ENCODE measurements at regions not wholly inside any gene's neighbourhood (a gene's known extent, or its start where the extent isn't known, plus 50 kb on each side); places are given as distances from the start of the nearest gene placed in this dataset.

DNA sequence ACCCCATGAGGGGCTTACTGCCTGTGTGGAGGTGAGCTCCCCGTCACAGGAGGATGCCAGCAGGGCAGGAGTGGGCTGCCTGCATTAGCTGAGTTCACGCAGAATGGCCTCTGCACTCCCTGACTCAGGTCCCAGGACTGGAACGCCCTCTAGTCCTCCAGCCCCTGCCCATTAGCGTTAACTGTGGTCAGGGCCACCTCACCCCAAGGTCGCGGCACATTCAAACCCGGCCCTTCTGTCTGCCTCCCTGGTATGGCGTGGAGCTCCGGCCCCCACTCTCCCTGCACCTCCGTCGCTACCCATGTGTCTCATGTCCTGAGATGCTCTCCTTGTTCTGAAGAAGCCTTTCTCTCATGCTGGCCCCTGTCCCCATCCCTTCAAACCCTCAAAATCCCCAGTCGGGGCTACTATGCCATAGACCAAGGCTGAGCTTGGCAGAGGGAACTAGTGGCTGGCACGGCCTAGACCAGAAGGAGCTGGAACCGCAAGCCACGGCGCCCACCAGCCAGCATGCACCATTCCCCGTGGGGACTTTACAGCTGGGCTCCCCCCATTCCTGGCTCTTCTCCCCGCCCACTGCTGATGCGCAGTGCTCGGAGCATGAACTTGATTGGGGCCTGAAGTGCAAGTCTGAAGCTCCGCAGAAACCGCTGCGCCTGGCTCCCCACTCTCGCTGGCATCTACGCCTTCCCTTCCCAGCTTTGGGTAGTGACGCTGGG, 79.5 kb upstream of the RTL6 start:
- H3K27ac ChIP-seq = no peak overlapping the region
- TF ChIP-seq CTCF (conservative IDR thresholded peaks at IDR 0.05) (no peak), ZFX (IDR thresholded peaks at IDR 0.05) (no peak)

DNA sequence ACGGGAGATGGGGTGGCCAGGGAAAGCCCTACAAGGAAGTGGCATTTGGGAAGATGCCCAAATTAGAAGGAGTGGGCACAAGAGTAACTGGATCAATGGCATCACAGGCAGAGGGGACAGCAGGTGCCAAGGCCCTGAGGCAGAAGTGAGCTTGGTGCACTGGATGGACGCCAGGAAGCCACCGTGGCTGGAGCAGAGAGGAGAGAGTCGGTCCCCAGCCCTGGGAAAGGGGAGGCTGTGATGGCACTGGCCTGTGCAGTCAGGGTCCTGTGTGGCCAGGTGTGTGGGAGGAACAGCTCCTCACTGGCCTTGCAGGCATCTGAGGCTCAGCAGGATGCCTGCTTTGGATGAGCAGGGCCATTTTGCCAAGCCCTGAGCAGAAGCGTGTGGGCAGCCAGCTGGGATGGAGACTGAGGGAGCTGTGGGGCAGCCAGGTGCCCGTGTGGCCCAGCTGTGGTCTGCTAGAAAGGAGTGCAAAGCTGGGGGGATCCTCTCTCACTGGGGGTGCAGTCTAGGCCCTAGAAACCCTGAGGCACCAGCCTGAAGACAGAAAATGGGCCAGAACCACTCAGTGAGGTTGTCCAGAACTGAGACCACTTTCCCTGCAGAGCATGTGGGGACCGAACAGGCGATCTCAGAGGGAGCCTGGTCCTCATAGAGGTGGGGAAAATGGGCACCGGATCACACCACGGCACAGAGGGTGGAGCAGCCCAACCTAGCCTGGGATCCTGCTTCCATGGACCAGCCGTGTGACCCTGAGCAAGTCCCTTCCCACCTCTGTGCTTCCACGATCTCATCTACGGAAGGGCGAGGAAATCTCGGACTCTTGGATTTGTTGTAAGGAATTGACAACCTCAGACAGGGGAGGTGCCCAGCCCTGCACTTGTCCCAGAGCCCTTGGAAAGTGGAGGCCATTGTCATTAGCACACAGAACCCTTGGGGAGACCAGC, 78.6 kb upstream of the RTL6 start:
- H3K27ac ChIP-seq = no peak overlapping the region
- TF ChIP-seq CTCF (conservative IDR thresholded peaks at IDR 0.05) = no peak
- no peak for TF ChIP-seq ZFX (IDR thresholded peaks at IDR 0.05)

DNA sequence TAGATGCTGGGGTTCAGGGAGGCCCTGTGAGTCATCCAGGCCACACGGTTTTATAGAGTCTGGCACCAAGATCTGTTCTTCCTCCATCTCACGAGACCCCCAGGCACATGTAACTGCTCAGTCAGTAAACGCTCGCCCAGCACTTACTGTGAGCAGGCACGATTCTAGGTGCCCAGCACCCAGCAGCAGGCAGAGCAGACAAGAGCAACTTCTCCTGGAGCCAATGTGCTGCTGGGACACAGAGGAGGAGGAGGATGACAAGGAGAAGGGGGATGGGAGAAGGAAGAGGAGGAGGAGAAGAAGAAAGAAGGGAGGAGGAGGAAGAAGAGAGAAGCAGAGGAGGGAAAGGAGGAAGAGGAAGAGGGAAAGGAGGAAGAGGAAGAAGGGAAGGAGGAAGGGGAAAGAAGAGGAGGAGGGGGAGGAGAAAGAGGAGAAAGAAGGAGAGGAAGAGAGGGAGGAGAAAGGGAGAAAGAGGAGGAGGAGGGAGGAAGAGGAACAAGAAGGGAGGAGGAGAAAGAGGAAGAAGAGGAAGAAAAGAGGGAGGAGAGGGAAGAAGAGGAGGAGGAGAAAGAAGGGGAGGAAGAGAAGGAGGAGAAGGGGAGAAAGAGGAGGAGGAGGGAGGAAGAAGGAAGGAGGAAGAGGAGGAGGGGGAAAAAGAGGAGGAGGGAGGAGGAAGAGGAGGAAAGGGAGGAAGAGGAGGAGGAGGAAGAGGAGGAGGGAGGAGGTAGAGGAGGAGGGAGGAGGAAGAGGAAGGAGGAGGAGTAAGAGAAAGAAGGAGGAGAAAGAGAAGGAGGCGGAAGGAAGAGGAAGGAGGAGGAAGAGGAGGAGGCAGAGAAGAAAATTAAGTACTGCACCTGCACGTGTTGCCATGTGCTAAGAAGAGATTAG, 77.6 kb upstream of the RTL6 start:
- H3K27ac ChIP-seq = no peak overlapping the region
- TF ChIP-seq ZFX (IDR thresholded peaks at IDR 0.05) (no peak), CTCF (conservative IDR thresholded peaks at IDR 0.05) (no peak)

DNA sequence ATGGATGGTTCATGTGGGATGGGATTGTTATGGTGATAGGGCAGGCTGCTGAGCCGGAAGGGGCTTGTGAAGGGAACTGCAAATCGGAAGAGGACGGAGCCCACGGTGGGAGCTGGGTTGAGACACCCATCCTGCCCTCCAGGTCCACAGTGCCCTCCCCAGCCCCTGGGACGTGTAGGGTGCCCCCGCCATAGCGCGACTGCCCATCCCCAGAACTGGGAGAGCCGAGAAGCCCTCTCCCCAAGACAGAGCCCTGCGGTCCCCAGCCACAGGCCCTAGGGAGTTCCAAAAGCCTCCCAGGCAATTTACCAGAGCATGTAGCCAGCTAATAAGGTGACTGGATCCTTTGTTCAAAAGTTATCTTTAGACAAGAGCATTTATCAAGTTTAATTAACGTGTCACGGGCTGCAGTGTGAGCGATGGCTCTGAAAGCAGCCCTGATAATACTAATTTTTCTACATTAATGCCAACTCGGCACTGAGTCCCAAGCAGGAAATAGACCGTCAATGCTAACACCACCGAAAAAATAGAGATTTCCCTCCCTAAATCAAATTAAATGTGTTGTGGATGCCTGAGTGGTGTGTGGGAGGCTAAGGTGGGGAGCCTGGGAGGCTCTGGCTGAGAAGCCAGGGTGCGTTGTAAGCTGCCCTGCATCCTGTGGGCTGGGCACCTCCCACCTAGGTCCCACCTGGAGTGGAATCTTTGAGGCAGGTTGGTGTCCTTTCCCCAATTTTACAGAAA, 76.8 kb upstream of the RTL6 start:
- TF ChIP-seq CTCF (conservative IDR thresholded peaks at IDR 0.05) (no peak), ZFX (IDR thresholded peaks at IDR 0.05) (no peak)
- no peak overlapping the region for H3K27ac ChIP-seq

DNA sequence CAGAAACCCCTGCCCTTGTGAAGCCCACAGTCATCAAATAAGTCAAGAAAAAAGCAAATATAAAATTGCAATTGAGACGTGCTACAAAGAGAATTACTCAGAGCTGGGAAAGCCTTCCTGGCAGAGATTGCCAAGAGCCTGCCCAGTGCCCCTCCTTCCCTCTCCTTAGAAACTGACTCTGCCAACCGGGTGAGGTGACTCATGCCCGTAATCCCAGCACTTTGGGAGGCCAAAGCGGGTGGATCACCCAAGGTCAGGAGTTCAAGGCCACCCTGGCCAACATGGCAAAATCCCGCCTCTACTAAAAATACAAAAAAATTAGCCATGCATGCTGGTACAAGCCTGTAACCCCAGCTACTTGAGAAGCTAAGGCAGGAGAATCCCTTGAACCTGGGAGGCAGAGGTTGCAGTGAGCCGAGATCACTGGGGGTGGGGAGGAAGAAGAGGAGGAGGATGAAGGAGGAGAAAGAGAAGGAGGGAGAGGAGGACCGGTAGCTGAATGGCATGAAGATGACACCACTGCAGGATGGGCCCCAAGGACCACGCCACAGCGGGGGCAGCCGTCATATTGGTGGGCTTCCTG, 76.1 kb upstream of the RTL6 start:
- TF ChIP-seq CTCF (conservative IDR thresholded peaks at IDR 0.05) = no peak
- TF ChIP-seq ZFX (IDR thresholded peaks at IDR 0.05) = no peak
- no peak overlapping the region for H3K27ac ChIP-seq

- TF ChIP-seq ZFX (IDR thresholded peaks at IDR 0.05) = no peak
- TF ChIP-seq CTCF (conservative IDR thresholded peaks at IDR 0.05) = no peak
- no peak overlapping the region for H3K27ac ChIP-seq
Observed at GRCh38 chr22:44573451-44573850, 75.4 kb upstream of the RTL6 start.
